ENCODE measurements at regions not wholly inside any gene's neighbourhood (a gene's known extent, or its start where the extent isn't known, plus 50 kb on each side); places are given as distances from the start of the nearest gene placed in this dataset.
"Not testable (repeated sequence)": the region's sequence is repeated elsewhere in the genome, so short reads cannot be mapped to it uniquely, and the experiment has no call there.

GRCh38 chr4:96429657-96430056, 589.8 kb downstream of the PDHA2 start:
- DNase-seq (ENCODE audit: low read depth): no peak
- TF ChIP-seq, protein P1, sequence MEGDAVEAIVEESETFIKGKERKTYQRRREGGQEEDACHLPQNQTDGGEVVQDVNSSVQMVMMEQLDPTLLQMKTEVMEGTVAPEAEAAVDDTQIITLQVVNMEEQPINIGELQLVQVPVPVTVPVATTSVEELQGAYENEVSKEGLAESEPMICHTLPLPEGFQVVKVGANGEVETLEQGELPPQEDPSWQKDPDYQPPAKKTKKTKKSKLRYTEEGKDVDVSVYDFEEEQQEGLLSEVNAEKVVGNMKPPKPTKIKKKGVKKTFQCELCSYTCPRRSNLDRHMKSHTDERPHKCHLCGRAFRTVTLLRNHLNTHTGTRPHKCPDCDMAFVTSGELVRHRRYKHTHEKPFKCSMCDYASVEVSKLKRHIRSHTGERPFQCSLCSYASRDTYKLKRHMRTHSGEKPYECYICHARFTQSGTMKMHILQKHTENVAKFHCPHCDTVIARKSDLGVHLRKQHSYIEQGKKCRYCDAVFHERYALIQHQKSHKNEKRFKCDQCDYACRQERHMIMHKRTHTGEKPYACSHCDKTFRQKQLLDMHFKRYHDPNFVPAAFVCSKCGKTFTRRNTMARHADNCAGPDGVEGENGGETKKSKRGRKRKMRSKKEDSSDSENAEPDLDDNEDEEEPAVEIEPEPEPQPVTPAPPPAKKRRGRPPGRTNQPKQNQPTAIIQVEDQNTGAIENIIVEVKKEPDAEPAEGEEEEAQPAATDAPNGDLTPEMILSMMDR (IDR thresholded peaks at IDR 0.05; ENCODE audit: insufficient read depth, low read length): no peak

GRCh38 chr4:96431094-96431493, 591.2 kb downstream of the PDHA2 start:
- no peak overlapping the region for H3K4me3 ChIP-seq (ENCODE audit: low read depth, low read length)
- no peak for DNase-seq (ENCODE audit: low read depth)
- TF ChIP-seq, protein P1 (IDR thresholded peaks at IDR 0.05; ENCODE audit: insufficient read depth, low read length): no peak

More at GRCh38 chr4:96429657-96430056, 589.8 kb downstream of the PDHA2 start:
- H3K4me3 ChIP-seq (ENCODE audit: low read depth, low read length): no peak overlapping the region

- TF ChIP-seq, protein P1 (IDR thresholded peaks at IDR 0.05; ENCODE audit: insufficient read depth, low read length): no peak
- no peak for DNase-seq (ENCODE audit: low read depth)
- H3K4me3 ChIP-seq (ENCODE audit: low read depth, low read length): no peak overlapping the region
Observed at GRCh38 chr4:96448315-96448872, 608.5 kb downstream of the PDHA2 start.

GRCh38 chr4:96455045-96455720, 615.3 kb downstream of the PDHA2 start:
- DNase-seq (ENCODE audit: low read depth): no peak
- H3K4me3 ChIP-seq (ENCODE audit: low read depth, low read length): no peak overlapping the region
- TF ChIP-seq, protein P1 (IDR thresholded peaks at IDR 0.05; ENCODE audit: insufficient read depth, low read length): no peak

DNA sequence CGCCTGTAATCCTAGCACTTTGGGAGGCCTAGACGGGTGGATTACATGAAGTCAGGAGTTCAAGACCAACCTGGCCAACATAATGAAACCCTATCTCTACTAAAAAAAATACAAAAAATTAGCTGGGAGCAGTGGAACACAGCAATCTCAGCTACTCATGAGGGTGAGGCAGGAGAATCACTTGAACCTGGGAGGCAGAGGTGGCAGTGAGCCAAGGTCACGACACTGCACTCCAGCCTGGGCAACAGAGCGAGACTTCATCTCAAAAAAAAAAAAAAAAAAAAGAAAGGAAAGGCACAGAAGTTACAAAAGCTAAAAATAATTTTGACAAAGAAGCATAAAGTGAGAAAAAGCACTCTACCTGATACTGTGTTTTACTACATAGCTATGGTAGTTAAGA, 618.1 kb downstream of the PDHA2 start:
- H3K4me3 ChIP-seq (ENCODE audit: low read depth, low read length); DNase-seq (ENCODE audit: low read depth): not testable (repeated sequence)

DNA sequence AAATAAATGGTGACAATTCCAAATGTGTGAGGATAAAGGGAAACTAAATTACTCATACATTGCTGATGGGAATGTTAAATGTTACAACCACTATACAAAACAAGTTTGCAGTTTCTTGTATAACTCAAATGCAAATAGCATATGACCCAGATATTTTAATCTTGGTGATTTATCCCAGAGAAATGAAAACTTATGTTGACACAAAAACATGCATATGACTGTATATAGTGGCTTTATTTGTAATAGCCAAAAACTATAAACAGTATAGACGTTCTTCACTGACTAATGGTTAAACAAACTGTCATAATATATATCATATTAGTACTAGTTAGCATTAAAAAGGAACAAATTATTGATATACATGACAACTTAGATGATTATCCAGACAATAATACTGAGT, 619.2 kb downstream of the PDHA2 start:
- TF ChIP-seq, protein P1 (IDR thresholded peaks at IDR 0.05; ENCODE audit: insufficient read depth, low read length): no peak
- DNase-seq (ENCODE audit: low read depth): no peak
- no peak overlapping the region for H3K4me3 ChIP-seq (ENCODE audit: low read depth, low read length)

- TF ChIP-seq, protein P1 (IDR thresholded peaks at IDR 0.05; ENCODE audit: insufficient read depth, low read length): no peak
- no peak for DNase-seq (ENCODE audit: low read depth)
- no peak overlapping the region for H3K4me3 ChIP-seq (ENCODE audit: low read depth, low read length)
Observed at GRCh38 chr4:96465834-96466233, 625.9 kb downstream of the PDHA2 start.

Data from fibroblast of the aortic adventitia (primary cell).